ENCODE measurements at regions not wholly inside any gene's neighbourhood (a gene's known extent, or its start where the extent isn't known, plus 50 kb on each side); places are given as distances from the start of the nearest gene placed in this dataset.

DNA sequence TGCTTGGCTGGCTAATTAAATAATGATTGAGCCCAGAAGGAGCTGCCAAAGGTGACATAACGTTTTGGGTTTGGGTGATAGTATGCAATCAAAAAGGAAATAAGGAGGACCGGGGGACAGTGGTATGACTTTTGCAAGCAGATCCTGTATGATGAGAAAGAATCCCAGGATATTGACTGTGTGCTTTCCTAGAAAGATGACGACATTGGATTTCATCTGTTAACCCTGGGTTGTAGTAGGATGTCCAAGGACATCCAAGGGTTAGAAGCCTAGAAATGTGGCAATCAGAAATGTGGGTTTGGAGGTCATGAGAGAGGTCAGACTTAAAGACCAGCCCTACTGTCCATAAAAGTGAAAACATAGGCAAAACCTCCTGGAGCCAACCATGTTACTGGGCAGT, 50.3 kb upstream of the HMHB1 start:
- no peak for DNase-seq

DNA sequence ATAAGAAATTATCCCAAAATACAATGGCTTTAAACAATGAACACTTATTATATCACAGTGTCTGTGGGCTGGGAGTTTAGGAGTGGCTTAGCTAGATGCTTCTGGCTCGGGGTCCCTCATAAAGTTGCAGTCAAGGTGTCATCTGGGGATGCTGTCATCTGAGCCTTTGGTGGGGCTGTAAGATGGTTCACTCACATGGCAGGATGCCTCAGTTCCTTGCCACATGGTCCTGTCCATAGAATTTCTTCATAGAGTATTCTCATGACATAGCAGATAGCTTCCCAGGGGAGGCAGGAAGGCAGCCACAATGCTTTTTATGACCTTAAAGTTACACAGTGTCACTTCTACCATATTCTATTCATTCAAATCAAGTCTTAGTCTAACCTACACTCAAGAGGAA, 51.2 kb upstream of the HMHB1 start:
- DNase-seq: no peak

DNA sequence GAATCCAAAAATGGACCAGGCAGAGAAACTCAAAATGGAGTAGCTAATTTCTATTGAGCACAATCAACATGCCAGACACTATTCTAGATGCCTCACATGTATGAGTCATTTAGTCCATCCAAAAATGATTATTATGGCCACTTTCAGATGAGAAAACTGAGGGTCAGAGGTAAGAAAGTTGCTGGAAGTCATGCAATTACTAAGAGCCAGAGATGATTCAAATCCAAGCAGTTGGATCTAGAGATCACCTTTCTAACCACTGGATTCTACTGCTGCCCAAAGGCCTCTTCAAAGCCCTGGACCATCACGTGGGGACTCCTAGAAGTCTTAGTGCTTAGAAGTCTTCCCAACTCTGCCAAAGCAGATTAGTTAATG, 51.8 kb upstream of the HMHB1 start:
- DNase-seq: no peak

DNA sequence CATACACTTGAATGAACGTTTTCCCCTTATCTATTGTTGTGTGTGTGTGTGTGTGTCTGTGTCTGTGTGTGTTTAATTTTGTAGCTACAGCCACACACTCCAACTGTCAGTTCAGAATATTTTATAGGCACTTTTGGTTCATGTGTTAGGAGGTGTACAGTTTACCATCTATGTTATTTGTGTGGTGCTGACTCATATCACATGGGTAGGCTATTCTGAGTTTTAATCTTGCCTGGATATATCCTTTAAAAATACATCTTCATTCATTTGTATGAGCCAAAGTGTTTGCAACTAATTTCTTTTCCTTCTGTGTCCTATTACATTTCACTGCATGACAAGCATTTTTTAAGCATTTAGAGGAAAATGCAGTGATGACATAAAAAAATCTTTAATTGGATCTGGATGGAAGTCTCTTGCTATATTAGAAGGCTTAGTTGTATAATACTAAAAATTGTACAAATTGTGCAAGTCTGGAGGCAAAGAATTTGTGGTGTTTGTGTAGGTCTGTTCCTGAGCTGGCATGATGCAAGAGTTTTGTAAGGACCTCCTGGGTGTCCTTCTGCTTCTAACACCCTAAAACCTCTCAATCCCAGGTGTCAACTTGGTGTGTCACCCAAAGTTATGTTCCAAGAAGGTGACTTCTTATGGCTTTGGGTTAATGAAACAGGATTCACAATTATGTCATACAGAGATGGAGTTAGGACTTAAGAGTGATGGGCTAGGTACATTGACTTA, 52.4 kb upstream of the HMHB1 start:
- DNase-seq: no peak

DNA sequence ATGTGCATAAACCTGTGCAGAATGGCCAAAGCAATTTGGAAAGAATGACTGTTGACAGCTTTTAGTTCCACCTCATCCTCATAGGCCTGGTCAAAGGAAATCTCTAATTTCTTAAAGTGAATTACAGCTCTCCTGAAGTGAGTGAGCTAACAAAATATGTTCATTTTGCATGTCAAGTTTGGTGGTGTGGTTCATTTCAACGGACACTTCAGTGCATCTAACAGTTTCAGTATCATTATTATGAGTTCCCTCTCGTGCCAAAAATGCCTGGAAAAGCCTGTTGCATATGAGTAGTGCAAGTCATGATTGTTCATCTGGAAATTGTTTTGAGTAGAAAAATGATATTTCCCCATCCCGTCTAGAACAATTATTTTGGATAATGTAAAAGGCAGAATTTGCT, 53.2 kb upstream of the HMHB1 start:
- no peak for DNase-seq

DNA sequence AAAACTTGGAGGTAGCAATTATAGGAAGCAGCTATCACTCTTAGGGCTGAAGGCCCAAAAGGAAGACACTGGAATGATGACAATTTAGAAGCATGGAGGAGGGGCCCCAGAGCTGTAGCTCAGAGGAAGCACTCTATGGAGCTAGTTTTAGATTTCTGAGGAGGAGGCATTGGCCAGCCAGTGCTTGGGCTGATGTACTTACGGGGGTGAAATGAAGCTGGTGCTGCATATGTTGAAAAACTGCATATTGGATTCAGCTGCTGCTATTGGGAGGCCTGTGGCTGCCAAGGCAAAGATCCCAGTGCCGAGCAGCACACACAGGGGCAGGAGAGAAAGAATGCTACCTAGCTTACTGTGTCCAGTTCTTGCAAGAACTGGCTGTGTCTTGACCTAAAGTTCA, 53.9 kb upstream of the HMHB1 start:
- no peak for DNase-seq

DNA sequence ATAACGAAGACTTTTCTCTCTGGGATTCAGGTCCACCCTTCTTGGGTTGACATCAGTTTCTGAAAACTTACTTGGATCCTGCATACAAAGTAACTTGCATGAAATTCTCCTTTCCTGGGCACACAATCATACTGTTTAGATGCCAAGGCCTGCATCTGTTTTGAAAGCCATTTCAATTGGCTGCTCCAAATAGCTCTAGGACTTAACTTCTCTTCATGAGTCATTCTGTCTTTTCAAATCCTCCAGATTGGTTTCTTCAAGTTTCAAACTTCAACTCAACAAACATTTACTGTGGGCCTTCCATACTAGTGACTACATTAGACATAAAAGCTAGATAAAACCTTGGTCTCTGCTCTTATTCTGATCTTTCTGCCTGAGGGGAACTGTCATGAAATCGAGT, 54.8 kb upstream of the HMHB1 start:
- no peak for DNase-seq

DNA sequence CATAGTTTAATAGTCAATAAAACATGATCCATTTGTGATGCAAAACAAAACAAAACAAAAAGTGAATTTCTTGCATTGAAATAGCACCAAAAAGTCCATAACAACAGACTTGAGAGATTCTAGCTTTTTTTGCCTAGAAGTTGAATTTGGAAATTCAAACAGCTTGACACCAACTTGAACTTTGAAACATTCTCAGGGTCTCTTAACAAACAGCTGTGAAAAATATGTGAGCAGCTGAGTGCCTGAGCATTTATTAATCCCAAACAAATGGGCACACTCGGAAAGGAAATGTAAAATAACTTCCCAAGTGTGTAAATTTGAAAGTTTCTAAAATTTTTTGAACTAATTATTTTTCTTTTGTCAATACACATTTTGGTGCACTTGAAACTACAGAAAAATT, 56.0 kb upstream of the HMHB1 start:
- DNase-seq: no peak

DNA sequence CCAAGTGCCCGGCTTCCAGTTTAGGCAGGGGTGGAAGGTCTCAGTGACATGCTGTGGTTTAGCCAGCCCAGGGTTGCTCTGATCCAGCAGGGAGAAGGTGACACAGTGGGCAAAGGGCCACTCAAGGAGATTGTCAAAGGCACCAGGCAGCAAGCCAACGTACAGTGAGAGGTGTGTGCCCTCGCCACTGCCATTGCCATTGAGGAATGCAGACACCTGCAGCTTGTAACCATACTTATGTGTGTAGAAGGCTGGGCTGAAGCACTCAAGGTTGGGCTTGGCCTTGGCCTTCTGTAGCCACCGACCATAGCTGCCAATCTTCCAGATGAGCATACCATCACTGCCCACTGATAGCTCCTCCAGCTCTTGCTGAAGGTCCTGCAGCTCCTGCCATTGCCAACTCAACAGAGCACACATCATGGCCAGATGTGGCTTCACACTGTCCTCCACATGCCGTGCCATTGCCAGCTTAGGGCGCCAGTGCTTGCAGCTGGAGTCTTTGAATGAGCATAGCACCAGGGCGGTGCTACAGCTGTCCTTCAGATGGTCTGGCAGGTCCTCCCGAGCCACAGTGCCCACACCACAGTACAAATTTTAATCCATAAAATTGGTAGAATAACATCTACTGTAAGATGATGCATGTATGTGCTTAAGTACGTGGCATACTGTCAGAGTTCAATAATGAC, 59.7 kb upstream of the HMHB1 start:
- DNase-seq: no peak

DNA sequence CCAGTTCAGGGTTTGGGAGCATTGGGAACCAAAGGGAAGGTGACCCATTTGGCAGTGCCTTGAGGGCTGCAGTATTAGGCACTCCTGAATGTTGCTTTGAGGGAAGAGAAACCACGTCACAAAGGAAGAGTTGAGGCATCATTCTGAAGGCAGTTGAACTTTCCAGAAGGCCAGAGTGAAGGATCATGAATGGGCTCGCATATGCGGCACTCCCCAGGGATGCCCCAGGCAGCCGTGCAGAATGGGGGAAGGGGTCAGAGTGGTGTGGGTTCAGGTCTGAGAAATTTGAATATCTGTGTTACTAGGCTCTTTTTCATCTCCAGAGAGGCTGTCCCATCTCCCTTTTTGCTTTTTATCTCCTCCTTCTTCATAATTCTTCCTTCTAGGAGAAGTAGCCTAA, 60.6 kb upstream of the HMHB1 start:
- DNase-seq: no peak

DNA sequence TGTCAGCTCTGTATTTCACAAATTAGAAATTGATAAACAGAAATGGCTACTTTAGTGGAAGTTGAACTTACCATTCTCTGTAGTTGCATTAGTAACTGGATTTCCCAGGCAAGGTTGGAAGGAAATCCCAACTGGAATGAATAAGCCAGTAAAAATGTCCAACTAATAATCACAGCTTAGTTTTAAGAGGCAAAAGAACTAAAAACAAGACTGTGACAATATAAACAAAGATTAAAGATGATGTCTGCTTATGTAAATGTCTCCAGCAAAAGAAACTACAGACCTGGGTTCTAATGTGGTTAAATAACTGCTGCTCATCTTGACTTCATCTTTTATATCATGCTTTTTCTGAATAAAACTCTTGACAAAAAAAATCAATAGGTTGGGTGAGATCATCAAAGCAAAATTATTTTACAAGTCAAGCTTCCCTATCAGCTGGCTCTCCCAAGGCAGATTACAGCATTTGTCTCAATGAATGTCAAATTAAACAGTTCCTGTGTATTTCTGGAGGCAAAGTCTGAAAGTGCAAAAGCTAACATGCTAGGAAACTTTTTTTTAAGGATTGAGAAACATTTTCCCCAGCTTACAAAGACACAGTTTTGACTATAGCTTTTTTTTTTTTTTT, 62.3 kb upstream of the HMHB1 start:
- DNase-seq: no peak

DNA sequence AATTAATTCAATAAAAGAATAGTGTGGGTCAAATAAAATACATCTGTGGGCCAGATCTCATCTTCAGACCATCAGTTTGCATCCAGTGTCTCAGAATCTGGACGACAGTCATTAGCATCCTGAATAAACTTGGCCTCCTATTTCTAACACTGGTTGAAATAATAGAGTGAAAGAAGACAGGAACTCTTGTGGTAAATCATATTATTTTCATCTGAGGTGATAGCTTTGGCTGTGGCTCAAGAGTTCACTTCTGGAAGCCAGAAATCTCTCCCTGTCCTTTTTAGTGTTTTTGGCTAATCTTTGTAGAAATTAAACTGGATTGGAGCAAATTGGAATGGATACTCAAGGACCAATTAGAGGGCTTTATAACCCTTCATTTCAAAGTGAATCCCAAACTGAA, 63.4 kb upstream of the HMHB1 start:
- DNase-seq: no peak

DNA sequence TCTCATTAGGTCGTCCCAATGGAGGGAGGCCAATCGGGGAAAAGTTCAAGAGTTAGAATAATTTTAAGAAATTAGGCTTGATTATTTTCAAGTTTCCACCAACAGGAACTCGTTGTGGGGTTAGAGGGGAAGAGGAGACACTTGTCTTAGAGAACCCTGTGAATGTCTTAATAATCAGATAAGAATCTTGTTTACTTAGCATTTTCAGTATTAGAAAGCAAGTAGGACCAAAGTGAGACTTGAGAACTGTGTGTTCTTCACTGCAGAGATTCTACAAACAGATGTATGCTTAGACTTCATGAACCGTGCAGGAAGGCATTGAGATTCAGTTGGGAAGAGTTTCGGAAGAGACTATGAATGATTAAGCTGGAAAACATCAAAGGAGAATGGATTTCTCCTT, 69.0 kb upstream of the HMHB1 start:
- no peak for DNase-seq

DNA sequence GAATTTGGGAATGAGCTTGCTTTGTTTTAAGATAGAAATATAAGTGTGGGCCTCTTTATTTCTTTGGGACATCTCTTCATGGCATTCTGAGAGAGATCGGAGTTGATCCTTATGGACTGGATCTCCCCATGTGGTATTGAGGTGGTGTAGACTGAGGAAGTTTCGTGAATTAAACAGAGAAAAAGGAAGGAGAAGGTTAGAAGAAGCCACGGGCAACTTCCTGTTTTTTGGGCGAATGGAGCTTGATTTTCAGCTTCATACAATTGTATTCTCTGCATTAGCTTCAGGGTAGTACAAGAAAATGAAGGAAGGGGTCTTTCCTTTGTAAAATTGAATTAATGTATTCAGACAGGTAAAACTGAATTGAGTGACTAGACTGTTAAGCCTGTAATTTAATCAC, 70.5 kb upstream of the HMHB1 start:
- DNase-seq: no peak

DNA sequence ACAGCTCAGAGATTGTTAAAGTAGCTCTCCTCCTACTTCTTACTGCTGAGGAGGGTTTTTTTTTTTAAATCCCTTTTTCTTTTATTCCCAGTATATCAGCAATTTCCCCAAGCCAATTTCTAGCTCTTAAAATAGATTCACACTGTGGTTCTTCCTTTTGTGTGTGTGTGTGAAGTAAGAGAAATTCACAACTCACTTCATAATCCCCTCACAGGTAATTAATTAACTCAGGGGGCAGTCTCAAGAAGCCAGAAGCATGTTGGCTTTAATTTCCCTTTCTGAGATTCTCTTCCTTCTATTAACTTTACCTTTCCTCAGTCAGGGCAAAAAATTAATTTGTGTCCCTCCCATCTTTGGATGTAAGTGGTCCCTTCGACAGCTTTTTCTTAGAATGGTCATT, 71.0 kb upstream of the HMHB1 start:
- DNase-seq: no peak

DNA sequence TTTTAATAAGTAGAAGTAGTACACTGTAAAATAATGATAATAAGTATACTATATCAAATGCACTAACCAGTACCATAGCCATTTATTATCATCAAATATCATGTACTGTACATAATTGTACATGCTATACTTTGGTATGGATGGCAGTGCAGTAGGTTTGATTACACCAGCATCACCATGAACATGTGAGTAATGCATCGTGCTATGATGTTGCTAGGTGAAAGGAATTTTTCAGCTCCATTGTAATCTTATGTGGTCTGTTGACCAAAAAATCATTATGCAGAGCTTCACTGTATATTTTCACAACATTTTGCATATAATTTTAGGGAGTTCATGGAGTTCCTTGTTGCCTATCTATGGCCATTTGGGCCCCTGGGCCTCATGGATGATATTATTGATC, 72.2 kb upstream of the HMHB1 start:
- DNase-seq: no peak

DNA sequence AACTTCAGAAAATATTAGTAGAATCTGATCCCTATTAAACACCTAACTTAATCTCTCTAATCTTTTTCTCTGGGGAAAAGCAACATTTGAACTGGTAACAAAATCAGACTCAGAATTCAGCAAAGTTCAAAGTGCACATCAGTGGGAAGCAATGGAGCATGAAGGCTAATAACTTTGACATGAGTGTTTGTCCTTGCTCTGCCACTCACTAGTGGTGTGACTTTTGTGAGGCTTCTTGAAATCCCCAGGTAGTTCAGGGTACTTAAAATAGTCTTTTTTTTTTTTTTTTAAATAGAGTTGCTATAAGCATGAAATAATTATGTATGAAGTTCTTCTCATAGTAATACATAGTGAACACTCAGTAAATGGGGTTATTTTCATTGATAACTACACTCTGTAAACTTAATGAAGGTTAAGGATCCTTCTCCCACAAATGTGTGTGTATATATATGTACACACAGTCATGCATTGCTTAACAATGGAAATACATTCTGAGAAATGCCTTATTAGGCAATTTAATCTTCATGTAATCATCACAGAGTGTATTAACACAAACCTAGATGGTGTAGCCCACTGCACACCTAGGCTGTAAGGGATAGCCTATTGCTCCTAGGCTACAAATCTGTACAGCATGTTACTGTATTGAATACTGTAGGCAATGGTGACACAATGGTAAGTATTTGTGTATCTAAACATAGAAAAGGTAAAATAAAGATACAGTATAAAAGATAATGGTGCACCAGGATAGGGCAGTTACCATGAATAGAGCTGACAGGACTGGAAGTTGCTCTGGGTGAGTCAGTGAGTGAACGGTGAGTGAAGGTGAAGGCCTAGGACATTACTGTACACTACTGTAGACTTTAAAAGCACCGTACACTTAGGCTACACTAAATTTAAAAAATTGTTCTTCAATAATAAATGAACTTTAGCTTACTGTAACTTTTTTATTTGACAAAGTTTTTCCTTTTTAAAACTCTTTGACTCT, 73.3 kb upstream of the HMHB1 start:
- DNase-seq: no peak

DNA sequence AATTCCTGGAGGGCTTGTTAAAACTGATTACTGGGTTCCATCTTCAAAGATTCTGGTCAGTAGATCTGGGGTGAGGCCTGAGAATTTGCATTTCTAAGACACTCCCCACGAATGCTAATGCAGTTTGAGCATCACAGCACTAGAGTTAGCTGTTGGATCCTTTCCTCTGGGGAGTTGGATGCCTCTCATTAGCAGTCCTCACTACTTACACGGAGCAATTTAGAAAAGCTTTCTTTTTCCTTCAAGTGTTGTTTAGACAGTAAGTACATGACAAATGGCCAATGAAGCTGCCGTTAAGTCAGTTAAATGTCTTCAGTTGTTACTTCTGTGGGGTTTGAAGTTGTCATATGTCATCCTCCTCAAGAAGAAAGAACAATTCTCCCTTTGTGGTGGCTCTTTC, 74.9 kb upstream of the HMHB1 start:
- no peak for DNase-seq

DNA sequence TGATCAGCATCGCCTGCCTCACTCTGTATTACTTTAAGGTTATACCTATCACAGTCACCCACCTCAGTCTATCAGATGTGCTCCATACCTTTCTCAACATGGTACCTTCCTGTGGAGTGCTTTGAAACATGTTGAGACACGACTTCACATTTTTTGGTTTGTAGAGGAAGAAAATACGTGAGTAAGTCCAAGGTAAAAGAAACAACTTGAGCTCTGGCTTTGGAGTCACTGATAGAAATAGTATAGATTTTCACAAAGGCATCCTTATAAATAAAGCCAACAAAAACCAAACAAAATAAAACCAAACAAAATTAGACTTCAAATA, 77.5 kb upstream of the HMHB1 start:
- DNase-seq: no peak

DNA sequence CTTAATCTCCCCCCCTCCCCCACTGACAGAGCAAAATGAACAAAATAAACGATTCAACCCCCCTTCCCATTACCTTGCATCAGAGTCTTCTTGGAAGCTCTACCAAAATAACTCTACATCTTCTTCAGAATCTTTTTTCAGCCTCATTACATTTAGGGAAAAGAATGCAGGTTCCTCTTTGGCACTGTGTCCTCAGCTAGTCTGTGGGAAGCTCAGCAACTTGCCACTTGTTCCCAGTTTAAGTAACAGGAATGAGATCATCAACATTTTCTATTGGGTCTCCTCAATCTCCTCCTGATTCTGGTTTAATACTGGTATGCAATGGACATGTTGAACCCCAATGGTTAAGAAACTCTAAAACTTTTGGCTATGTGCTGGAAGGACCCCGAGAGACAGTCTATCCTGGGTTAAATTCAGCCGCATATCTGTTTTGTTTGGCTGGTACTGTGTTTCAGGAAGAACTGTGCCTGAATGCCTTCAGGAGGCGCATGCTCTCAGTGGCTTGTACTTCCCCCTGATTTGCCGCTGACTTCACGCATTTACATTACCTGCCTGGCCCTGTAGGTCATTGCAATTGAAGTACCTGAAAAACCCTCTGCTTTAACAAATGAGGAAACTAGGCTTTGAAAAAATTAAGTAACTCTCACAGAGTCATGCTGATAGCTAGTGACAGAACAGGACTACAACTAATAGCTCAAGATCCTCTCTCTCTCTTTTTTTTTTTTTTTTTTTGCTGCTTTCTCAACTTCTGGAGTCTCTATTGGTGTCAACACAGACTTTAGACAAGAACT, 78.1 kb upstream of the HMHB1 start:
- DNase-seq: no peak

DNA sequence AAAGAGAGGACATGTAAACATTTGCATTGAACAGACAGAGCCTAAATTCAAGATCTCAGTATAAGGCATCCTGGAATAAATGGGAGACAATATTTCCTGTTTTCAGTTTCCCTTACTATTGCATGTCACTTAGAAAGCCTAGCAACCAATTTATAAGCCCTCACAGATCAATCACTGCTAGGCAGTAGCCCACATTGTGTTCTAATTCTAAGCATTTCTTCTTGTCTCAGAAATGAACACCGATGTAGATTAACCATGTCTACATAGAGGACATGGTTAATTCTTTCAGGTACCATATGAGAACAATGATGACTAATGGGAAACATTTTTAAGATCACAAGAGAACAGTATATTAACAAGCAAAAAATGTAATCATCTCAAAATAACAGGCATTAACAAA, 79.6 kb upstream of the HMHB1 start:
- DNase-seq: no peak

DNA sequence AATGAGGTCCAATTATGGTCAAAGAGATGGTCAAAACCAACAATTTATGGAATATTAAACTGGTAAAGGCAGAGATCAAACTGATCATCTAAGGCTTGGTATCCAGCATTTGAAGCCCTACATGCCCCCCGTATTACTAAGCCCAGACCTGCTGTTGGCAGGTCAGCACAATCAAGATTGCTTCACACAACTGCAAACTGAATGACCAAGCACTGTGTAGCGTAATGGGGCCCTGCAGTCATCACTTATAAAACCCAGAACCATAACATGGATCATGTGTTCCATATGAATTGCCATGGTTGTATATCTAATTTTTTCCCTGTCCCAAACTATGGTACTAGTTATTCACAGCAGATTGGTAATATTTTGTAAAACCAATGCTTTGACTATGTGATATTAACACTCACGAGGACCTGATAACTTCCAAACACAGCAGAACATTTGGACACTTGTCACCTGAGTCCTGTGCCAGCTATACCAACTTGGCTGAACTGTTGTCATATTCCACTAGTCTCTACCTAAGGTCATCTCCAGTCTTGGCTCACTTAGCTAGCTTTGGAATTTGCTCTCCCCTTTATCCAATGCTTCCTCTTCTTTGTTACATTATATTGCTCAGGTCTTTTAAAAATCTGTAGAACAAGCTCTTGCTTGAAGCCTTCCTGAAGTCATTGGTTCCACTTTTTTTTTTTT, 81.7 kb upstream of the HMHB1 start:
- DNase-seq: no peak
